ENCODE measurements at regions not wholly inside any gene's neighbourhood (a gene's known extent, or its start where the extent isn't known, plus 50 kb on each side); places are given as distances from the start of the nearest gene placed in this dataset.

DNA sequence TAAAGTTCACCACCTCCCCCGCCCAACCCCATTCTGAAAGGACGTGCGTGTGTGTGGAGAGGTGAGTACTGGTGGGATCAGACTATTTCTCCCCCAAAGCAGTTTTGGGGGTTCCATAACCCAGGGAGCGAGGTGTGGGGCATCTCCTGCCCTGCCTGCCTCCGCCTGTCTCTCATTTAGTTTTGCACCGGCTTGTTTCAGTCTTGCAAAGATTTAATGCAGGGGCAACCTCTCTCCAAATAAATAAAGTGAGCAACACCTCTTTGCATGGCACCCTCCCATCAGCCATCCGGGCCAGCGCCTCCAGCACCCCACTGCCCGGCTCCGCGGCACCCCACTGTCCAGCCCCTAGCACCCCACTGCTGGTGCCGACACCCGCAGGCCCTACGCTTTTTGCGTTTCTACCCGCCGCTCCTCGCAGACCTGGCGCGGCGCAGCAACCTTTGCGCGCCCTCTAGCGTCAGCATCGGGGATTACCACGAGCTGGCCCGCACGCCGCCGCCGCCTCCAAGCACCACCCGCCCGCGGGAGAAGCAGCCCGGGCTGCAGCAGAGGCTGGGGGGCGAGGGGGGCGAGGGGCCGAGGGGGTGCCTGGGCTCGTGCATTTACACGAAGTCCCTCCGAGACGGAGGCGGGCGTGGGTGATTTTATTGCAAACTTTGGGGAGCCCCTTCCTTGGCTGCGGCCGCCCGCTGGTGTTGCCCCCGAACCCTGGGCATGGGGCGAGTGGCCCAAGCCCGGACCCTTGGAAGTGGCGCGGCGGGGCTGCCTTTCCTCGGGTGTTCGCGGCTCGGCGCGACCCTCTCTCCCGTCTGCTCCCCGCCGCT, 55.8 kb upstream of the VRK1 start:
- FAIRE-seq (no peak), ATAC-seq (peak; percentile 80 to 99 (median 96)), DNase-seq (peak; percentile 21 to 92 (median 66))
- Histone ChIP-seq H3K9me3 (no peaks in the 10 kb centered on the region), H3K27ac (no peak overlapping the region), H3K27me3 (peaks cover 0 to 15% (median 2%) of the 10 kb centered on the region in 4 donors), H3K4me1 (peaks cover 0 to 3% (median 0%) of the 10 kb centered on the region in 3 donors), H3K4me3 (peak overlapping the region in 2 of 4 donors; percentile 22 to 48), H3K36me3 (no peaks in the 10 kb centered on the region)
- 5 to 6% methylated on average over 45 to 62 of the region's 62 CpGs for WGBS, 2 donors
- TF ChIP-seq, protein P1, sequence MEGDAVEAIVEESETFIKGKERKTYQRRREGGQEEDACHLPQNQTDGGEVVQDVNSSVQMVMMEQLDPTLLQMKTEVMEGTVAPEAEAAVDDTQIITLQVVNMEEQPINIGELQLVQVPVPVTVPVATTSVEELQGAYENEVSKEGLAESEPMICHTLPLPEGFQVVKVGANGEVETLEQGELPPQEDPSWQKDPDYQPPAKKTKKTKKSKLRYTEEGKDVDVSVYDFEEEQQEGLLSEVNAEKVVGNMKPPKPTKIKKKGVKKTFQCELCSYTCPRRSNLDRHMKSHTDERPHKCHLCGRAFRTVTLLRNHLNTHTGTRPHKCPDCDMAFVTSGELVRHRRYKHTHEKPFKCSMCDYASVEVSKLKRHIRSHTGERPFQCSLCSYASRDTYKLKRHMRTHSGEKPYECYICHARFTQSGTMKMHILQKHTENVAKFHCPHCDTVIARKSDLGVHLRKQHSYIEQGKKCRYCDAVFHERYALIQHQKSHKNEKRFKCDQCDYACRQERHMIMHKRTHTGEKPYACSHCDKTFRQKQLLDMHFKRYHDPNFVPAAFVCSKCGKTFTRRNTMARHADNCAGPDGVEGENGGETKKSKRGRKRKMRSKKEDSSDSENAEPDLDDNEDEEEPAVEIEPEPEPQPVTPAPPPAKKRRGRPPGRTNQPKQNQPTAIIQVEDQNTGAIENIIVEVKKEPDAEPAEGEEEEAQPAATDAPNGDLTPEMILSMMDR (IDR thresholded peaks at IDR 0.05) = peak; percentile 71 to 95 (median 88)
- intact Hi-C loops (cut with DNase I) = loop anchor here in 2 of 3 donors (5.0 to 10.0 kb wide), 3 partner anchors 157 to 174 kb away; no protein-coding TSS in a partner anchor

DNA sequence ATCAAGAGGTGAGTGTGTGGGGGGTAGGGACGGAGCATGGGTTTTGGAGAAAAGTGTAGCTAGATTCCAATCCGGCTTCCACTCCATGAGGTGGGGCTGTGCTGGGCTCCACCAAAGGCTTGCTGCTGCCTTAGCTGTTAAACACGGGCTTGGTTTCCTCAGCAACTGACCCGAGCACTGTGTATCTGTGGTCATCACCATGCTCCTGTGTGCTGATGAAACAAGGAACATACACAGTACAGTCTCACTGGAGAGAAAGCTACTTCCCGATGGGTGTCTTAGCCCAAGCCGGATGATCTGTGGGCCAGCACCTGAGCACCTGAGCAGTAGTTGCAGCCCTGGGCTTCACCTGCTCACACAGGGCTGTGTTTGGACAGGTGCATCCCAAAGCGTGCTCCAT, 52.9 kb upstream of the VRK1 start:
- peaks cover 0 to 3% (median 0%) of the 10 kb centered on the region in 4 donors for H3K27me3 ChIP-seq
- intact Hi-C loops (cut with DNase I) = loop anchor here in 2 of 3 donors (5.0 to 10.0 kb wide), 3 partner anchors 159 to 177 kb away; no protein-coding TSS in a partner anchor
- H3K27ac ChIP-seq = no peak overlapping the region
- ATAC-seq (no peak), FAIRE-seq (no peak), DNase-seq (no peak)
- WGBS, 2 donors = 49 to 55% methylated on average over 7 of the region's 7 CpGs
- H3K4me3 ChIP-seq = no peak overlapping the region
- peaks cover 0 to 3% (median 0%) of the 10 kb centered on the region in 3 donors for H3K4me1 ChIP-seq
- H3K9me3 ChIP-seq = no peaks in the 10 kb centered on the region
- H3K36me3 ChIP-seq = no peaks in the 10 kb centered on the region
- TF ChIP-seq, protein P1 (IDR thresholded peaks at IDR 0.05) = no peak

DNA sequence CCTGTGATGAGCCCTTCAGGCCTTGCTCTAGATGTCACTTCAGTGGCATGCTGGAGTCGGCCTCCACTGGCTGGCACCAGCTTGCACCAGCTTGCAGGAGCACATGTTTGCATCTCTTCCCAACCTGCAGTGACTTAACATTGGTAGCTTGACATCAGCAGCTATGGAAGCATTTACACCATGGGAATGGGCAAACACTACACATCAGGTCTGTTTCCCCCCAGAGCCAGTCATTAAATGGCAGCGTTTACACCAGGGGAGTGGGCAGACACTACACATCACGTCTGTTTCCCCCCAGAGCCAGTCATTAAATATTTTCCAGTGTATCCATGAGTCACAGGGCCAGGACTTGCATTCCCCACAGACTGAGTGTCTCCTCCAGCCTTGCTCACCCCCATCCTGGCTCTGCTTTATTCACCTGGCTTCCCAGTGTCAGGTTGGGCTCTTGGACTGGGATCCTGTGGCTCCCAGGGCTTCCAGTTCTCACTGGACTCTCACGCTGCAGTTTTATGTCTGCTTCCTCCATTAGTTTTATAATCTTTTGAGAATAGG, 51.6 kb upstream of the VRK1 start:
- intact Hi-C loops (cut with DNase I) = loop anchor here in 1 of 3 donors (10.0 kb wide), 1 partner anchor 161 kb away; no protein-coding TSS in a partner anchor
- no peak for DNase-seq
- Histone ChIP-seq H3K36me3 (no peaks in the 10 kb centered on the region), H3K9me3 (no peaks in the 10 kb centered on the region), H3K4me3 (no peak overlapping the region), H3K4me1 (peaks cover 0 to 3% (median 0%) of the 10 kb centered on the region in 3 donors), H3K27ac (no peak overlapping the region), H3K27me3 (peaks cover 0 to 3% (median 0%) of the 10 kb centered on the region in 4 donors)
- TF ChIP-seq, protein P1 (IDR thresholded peaks at IDR 0.05) = no peak
- FAIRE-seq = no peak
- ATAC-seq = no peak
- 77 to 80% methylated on average over 4 of the region's 4 CpGs for WGBS, 2 donors

DNA sequence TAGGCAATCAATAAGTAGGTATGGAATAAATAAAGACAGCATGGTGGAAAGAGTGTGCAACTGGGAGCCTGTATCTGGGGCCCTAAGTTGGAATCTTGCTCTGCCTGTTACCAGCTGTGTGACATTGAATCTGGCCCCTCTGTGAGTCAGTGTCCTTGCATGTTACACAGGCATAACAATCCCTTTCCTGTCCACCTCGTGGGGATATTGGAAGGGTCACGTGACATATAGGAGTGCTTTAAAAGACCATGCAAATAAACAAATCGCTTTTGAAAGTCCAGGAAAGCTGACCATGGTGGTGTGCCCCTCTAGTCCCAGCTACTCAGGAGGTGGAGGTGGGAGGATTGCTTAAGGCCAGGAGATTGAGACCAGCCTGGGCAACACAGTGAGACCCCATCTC, 51.1 kb upstream of the VRK1 start:
- no peak overlapping the region for H3K27ac ChIP-seq
- H3K27me3 ChIP-seq = peaks cover 0 to 3% (median 0%) of the 10 kb centered on the region in 4 donors
- no peak overlapping the region for H3K4me3 ChIP-seq
- no peaks in the 10 kb centered on the region for H3K36me3 ChIP-seq
- WGBS, 2 donors = 28 to 38% methylated on average over 3 of the region's 3 CpGs
- intact Hi-C loops (cut with DNase I) = loop anchor here in 1 of 3 donors (10.0 kb wide), 1 partner anchor 161 kb away; no protein-coding TSS in a partner anchor
- ATAC-seq = no peak
- H3K9me3 ChIP-seq = no peaks in the 10 kb centered on the region
- no peak for FAIRE-seq
- peaks cover 0 to 3% (median 0%) of the 10 kb centered on the region in 3 donors for H3K4me1 ChIP-seq
- TF ChIP-seq, protein P1 (IDR thresholded peaks at IDR 0.05) = no peak
- no peak for DNase-seq

Data from pancreas (tissue), 10 donors.